ENCODE measurements at regions not wholly inside any gene's neighbourhood (a gene's known extent, or its start where the extent isn't known, plus 50 kb on each side); places are given as distances from the start of the nearest gene placed in this dataset.

DNA sequence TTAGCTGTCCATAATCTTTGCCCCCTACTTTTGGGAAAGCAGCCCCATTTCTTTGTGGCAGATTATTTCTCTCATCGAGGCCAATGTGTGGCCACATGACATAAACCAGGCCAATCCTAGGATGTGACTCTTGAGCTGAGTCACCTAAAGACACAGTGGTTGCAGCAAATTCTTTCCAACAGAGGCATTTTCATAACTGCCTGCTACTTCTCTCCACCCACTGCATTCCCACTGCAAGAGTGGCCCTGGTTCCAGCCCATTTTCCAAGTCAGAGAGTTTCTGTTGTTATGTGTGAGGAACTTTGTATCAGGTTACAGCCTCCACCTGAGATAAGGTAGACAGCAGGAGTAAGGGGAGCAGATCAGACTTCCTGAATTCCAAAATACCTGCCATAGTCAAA is 195.2 kb downstream of the RGS9 start:
- no peak for TF ChIP-seq EZH2 (IDR thresholded peaks at IDR 0.05; ENCODE audit: low read length)
- TF ChIP-seq, protein P1, sequence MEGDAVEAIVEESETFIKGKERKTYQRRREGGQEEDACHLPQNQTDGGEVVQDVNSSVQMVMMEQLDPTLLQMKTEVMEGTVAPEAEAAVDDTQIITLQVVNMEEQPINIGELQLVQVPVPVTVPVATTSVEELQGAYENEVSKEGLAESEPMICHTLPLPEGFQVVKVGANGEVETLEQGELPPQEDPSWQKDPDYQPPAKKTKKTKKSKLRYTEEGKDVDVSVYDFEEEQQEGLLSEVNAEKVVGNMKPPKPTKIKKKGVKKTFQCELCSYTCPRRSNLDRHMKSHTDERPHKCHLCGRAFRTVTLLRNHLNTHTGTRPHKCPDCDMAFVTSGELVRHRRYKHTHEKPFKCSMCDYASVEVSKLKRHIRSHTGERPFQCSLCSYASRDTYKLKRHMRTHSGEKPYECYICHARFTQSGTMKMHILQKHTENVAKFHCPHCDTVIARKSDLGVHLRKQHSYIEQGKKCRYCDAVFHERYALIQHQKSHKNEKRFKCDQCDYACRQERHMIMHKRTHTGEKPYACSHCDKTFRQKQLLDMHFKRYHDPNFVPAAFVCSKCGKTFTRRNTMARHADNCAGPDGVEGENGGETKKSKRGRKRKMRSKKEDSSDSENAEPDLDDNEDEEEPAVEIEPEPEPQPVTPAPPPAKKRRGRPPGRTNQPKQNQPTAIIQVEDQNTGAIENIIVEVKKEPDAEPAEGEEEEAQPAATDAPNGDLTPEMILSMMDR (optimal IDR thresholded peaks at IDR 0.05 in 1 of 3, IDR thresholded peaks at IDR 0.05 in 1 of 3, conservative IDR thresholded peaks at IDR 0.05 in 1 of 3; ENCODE audit: extremely low read depth in 1 of 3, insufficient read depth in 2 of 3, low read length in 3 of 3): no peak
